Gastroesophageal sphincter (tissue), 3 donors: ENCODE measurements at regions not wholly inside any gene's neighbourhood (a gene's known extent, or its start where the extent isn't known, plus 50 kb on each side); places are given as distances from the start of the nearest gene placed in this dataset.

Experiments
- CTCF ChIP-seq, 4 experiments: fragments of 200-600 bp in 2 of 4; fragments of 450-650 bp in 2 of 4; sonication (generic) in 1 of 4; IDR thresholded peaks; one replicate each; pipeline ENCODE4 v1.5.1; 2017 to 2019; ENCODE audit warnings: antibody characterized with exemption in 4 of 4, mild to moderate bottlenecking in 2 of 4, moderate library complexity in 2 of 4
- EP300 ChIP-seq: sonication (generic); formaldehyde crosslinking; IDR thresholded peaks from one replicate; pipeline ENCODE4 v1.6.1; 2017; ENCODE audit warnings: antibody characterized with exemption, mild to moderate bottlenecking

GRCh38 chr11:71335371-71335770, 83.0 kb upstream of the SHANK2 start:
- TF ChIP-seq CTCF (IDR thresholded peaks at IDR 0.05) (no peak), EP300 (no peak)
